ENCODE measurements at regions not wholly inside any gene's neighbourhood (a gene's known extent, or its start where the extent isn't known, plus 50 kb on each side); places are given as distances from the start of the nearest gene placed in this dataset.

- no peak overlapping the region for H3K9ac ChIP-seq (ENCODE audit: low read length)
- H3K4me1 ChIP-seq (ENCODE audit: low read length): no peaks in the 10 kb centered on the region
- no peak overlapping the region for H3K27ac ChIP-seq (ENCODE audit: low read length)
- no peaks in the 10 kb centered on the region for H3K9me3 ChIP-seq (ENCODE audit: insufficient read depth, low read length)
- H2AFZ ChIP-seq (ENCODE audit: low read depth, low read length): no peak overlapping the region
- no peak overlapping the region for H3K4me3 ChIP-seq (ENCODE audit: low read length)
- H3K79me2 ChIP-seq (ENCODE audit: low read length): no peaks in the 10 kb centered on the region
- H3K4me2 ChIP-seq (ENCODE audit: low read length): no peak overlapping the region
- no peaks in the 10 kb centered on the region for H3K27me3 ChIP-seq (ENCODE audit: low read depth, low read length)
- H4K20me1 ChIP-seq (ENCODE audit: insufficient read depth, low read length): no peaks in the 10 kb centered on the region
- no peak for TF ChIP-seq CTCF (IDR thresholded peaks at IDR 0.05; ENCODE audit: low read depth, low read length)
- TF ChIP-seq EZH2phosphoT487 (IDR thresholded peaks at IDR 0.05; ENCODE audit: low read depth): no peak
- H3K36me3 ChIP-seq (replicated peaks; ENCODE audit: low read depth, low read length): no peaks in the 10 kb centered on the region
Measured at GRCh38 chr20:11753155-11753554, 164.5 kb upstream of the BTBD3 start.

DNA sequence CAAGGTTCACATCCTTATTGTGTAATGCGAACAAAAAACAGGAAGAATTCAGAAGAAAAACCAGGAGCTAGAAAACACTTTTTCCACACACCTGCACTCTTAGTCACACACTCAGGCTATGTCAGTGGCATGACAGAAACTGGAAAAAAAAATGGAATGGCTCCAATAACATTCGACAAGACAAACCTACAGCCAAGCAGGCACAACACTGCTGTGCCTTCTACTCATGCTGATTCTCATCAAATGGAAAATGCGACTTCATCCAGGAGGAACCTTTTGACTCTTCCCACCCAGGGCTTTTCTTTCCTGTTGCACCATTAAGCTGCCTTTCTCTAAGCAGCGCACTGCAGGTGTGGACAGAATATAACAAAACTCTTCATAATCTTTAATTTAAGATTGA, 163.2 kb upstream of the BTBD3 start:
- Histone ChIP-seq H3K27ac (ENCODE audit: low read length) (no peak overlapping the region), H4K20me1 (ENCODE audit: insufficient read depth, low read length) (no peaks in the 10 kb centered on the region), H3K79me2 (ENCODE audit: low read length) (no peaks in the 10 kb centered on the region), H3K4me3 (ENCODE audit: low read length) (no peak overlapping the region), H3K4me2 (ENCODE audit: low read length) (no peak overlapping the region), H3K4me1 (ENCODE audit: low read length) (no peaks in the 10 kb centered on the region), H3K9ac (ENCODE audit: low read length) (no peak overlapping the region), H3K9me3 (ENCODE audit: insufficient read depth, low read length) (no peaks in the 10 kb centered on the region), H3K27me3 (ENCODE audit: low read depth, low read length) (no peaks in the 10 kb centered on the region), H3K36me3 (replicated peaks; ENCODE audit: low read depth, low read length) (no peaks in the 10 kb centered on the region), H2AFZ (ENCODE audit: low read depth, low read length) (no peak overlapping the region)
- no peak for TF ChIP-seq EZH2phosphoT487 (IDR thresholded peaks at IDR 0.05; ENCODE audit: low read depth)
- TF ChIP-seq CTCF (IDR thresholded peaks at IDR 0.05; ENCODE audit: low read depth, low read length): no peak

DNA sequence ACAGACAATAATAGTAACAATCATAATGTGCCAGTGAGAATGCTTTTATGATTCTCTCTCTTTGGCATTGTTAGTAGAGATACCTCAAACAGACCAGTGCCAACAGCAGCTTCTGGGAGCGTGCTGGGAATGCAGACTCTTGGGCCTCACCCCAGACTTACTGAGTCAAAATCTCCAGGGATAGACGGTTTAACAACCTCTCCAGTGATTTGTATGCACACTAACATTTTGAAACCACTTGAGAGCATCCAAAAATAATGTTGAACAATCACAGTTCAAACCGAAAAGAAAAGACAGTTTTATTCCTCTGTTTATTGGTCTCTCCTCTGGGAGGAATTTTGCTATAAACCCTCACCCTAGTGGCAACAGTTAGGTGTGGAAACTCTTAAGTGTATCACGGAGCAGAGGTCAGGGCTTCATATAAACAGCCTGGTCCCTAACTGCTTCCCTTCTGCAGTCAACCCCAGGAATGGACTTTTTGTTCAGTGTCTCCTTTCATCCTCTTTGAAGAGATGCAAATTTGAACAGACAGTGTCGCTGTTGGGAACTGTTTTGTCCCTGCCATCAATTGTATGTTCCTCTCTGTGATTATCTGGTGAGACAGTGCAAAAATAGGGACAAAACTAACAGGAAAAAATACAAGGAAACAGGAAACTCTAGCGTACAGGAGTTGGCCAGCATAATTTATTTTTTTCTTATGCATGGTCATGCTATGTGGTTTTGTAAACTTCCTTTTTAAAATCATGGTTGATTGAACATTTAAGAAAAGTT, 162.4 kb upstream of the BTBD3 start:
- no peaks in the 10 kb centered on the region for H4K20me1 ChIP-seq (ENCODE audit: insufficient read depth, low read length)
- no peaks in the 10 kb centered on the region for H3K36me3 ChIP-seq (replicated peaks; ENCODE audit: low read depth, low read length)
- no peak overlapping the region for H3K27ac ChIP-seq (ENCODE audit: low read length)
- no peaks in the 10 kb centered on the region for H3K79me2 ChIP-seq (ENCODE audit: low read length)
- no peaks in the 10 kb centered on the region for H3K4me1 ChIP-seq (ENCODE audit: low read length)
- no peaks in the 10 kb centered on the region for H3K27me3 ChIP-seq (ENCODE audit: low read depth, low read length)
- no peak overlapping the region for H2AFZ ChIP-seq (ENCODE audit: low read depth, low read length)
- no peak overlapping the region for H3K4me3 ChIP-seq (ENCODE audit: low read length)
- H3K9me3 ChIP-seq (ENCODE audit: insufficient read depth, low read length): no peaks in the 10 kb centered on the region
- no peak overlapping the region for H3K9ac ChIP-seq (ENCODE audit: low read length)
- no peak overlapping the region for H3K4me2 ChIP-seq (ENCODE audit: low read length)
- TF ChIP-seq EZH2phosphoT487 (IDR thresholded peaks at IDR 0.05; ENCODE audit: low read depth) (no peak), CTCF (IDR thresholded peaks at IDR 0.05; ENCODE audit: low read depth, low read length) (no peak)

GRCh38 chr20:11761497-11761896, 156.2 kb upstream of the BTBD3 start:
- no peaks in the 10 kb centered on the region for H3K27me3 ChIP-seq (ENCODE audit: low read depth, low read length)
- no peak overlapping the region for H2AFZ ChIP-seq (ENCODE audit: low read depth, low read length)
- no peaks in the 10 kb centered on the region for H3K36me3 ChIP-seq (replicated peaks; ENCODE audit: low read depth, low read length)
- no peak overlapping the region for H3K4me2 ChIP-seq (ENCODE audit: low read length)
- no peaks in the 10 kb centered on the region for H3K4me1 ChIP-seq (ENCODE audit: low read length)
- H3K79me2 ChIP-seq (ENCODE audit: low read length): no peaks in the 10 kb centered on the region
- H3K4me3 ChIP-seq (ENCODE audit: low read length): no peak overlapping the region
- H3K9me3 ChIP-seq (ENCODE audit: insufficient read depth, low read length): no peaks in the 10 kb centered on the region
- H3K9ac ChIP-seq (ENCODE audit: low read length): no peak overlapping the region
- TF ChIP-seq CTCF (IDR thresholded peaks at IDR 0.05; ENCODE audit: low read depth, low read length) (no peak), EZH2phosphoT487 (IDR thresholded peaks at IDR 0.05; ENCODE audit: low read depth) (no peak)
- no peak overlapping the region for H3K27ac ChIP-seq (ENCODE audit: low read length)
- H4K20me1 ChIP-seq (ENCODE audit: insufficient read depth, low read length): no peaks in the 10 kb centered on the region

All from OCI-LY3 (cell line).